ENCODE measurements at regions not wholly inside any gene's neighbourhood (a gene's known extent, or its start where the extent isn't known, plus 50 kb on each side); places are given as distances from the start of the nearest gene placed in this dataset.

DNA sequence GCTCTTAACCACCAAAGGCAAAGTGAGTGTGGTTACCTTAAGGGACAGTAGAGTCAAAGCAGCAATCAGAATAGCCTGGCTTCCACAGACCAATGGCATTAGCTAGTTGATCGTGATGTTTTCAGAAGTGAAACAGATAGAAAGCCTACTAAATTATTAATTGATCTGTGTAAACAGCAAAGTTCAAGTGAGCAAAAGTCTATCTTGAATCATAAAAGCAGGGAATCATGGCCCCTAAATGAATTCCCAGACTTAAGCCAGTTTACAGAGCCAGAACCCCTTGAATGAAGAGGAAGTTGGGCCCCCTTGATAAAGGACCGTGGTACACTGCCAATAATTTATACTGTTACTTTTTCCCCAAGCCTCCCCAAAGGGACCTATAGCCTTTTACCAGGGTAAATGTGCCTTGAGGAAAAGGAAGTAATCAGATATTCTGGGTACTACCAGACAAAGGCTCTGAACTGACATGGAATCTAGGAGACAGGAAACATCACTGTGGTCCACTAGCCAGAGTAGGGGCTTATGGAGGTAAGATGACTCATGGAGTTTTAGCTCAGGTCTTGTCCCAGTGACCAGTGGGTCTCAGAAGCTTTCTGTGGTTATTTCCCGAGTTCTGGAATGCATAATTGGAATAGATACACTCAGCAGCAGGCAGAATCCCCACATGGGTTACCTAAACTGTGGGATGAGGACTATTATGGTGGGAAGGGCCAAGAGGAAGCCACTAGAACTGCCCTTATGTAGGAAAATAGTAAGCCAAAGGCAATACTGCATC lies 317.5 kb downstream of the CD83 start:
- BruUV-seq (replicated peaks): no TSS peak
- Histone ChIP-seq H3K27me3 (ENCODE audit: insufficient read depth, low read length) (no peaks in the 10 kb centered on the region), H3K9ac (ENCODE audit: low read length) (no peak overlapping the region), H3K9me2 (ENCODE audit: insufficient read depth) (no peaks in the 10 kb centered on the region), H3K4me2 (ENCODE audit: low read length) (no peak overlapping the region), H3K36me3 (ENCODE audit: control insufficient read depth in 1 of 2, insufficient read depth in 2 of 2, low read length in 2 of 2) (no peaks in the 10 kb centered on the region), H3K9me3 (ENCODE audit: control insufficient read depth in 1 of 2, insufficient read depth in 1 of 2, low read depth in 1 of 2, low read length in 2 of 2) (no peaks in the 10 kb centered on the region), H4K20me1 (ENCODE audit: insufficient read depth) (no peaks in the 10 kb centered on the region), H3K27ac (ENCODE audit: low read depth, low read length) (no peak overlapping the region), H3K4me3 (replicated peaks in 1 of 2; ENCODE audit: low read depth in 1 of 2, low read length in 2 of 2) (no peak overlapping the region), H2AFZ (ENCODE audit: low read depth, low read length, poor library complexity, severe bottlenecking) (no peak overlapping the region), H3K79me2 (ENCODE audit: insufficient read depth, low read length) (no peaks in the 10 kb centered on the region), H3K4me1 (ENCODE audit: control insufficient read depth in 1 of 2, insufficient read depth in 2 of 2, low read length in 2 of 2) (no peaks in the 10 kb centered on the region)
- ChIA-PET CTCF (no interaction called here), RAD21 (ENCODE audit: low non-redundant PET in 1 of 2, low total read pairs in 2 of 2, uncharacterized antibody in 2 of 2, unreplicated experiment in 2 of 2) (no interaction called here), POLR2A (no interaction called here)
- TF ChIP-seq EZH2 (IDR thresholded peaks at IDR 0.05) (no peak), SP1 (IDR thresholded peaks at IDR 0.05; ENCODE audit: low read depth) (no peak), FOSL1 (IDR thresholded peaks at IDR 0.05; ENCODE audit: low read depth) (no peak), ELF1 (IDR thresholded peaks at IDR 0.05; ENCODE audit: borderline replicate concordance, low read depth) (no peak)
- TF ChIP-seq, protein P1, sequence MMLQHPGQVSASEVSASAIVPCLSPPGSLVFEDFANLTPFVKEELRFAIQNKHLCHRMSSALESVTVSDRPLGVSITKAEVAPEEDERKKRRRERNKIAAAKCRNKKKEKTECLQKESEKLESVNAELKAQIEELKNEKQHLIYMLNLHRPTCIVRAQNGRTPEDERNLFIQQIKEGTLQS (IDR thresholded peaks at IDR 0.05): no peak
- DNase-seq (ENCODE audit: low read depth, low spot score) (no peak), ATAC-seq (no peak)
- intact Hi-C loops (cut with micrococcal nuclease): no loop called here

DNA sequence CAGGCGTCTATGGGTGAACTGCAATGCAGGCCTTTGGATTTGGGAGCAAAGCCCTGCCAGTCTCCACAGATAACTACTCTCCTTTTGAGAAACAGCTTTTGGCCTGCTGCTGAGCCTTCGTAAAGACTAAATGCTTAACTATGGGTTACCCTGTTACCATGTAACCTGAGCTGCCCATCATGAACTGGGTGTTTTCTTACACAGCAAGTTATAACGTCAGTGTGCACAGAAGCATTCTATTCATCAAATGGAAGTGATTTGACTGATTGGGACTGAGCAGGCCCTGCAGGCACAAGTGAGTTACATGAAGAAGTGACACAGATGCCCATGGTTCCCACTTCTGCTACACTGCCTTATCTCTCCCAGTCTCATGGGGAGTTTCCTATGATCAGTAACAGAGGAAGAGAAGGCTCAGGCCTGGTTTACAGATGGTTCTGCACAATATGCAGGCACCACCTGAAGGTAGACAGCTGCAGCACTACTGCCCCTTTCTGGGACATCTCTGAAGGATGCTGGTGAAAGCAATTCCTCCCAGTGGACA lies 319.1 kb downstream of the CD83 start:
- no peaks in the 10 kb centered on the region for H3K9me2 ChIP-seq (ENCODE audit: insufficient read depth)
- RAD21 ChIA-PET (ENCODE audit: low non-redundant PET in 1 of 2, low total read pairs in 2 of 2, uncharacterized antibody in 2 of 2, unreplicated experiment in 2 of 2): no interaction called here
- CTCF ChIA-PET: no interaction called here
- no peak for TF ChIP-seq POLR2A (IDR thresholded peaks at IDR 0.05; ENCODE audit: borderline replicate concordance, extremely low read depth, insufficient read depth, insufficient read length)
- TF ChIP-seq, protein P2, sequence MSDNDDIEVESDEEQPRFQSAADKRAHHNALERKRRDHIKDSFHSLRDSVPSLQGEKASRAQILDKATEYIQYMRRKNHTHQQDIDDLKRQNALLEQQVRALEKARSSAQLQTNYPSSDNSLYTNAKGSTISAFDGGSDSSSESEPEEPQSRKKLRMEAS (IDR thresholded peaks at IDR 0.05): no peak
- TF ChIP-seq, protein P3, sequence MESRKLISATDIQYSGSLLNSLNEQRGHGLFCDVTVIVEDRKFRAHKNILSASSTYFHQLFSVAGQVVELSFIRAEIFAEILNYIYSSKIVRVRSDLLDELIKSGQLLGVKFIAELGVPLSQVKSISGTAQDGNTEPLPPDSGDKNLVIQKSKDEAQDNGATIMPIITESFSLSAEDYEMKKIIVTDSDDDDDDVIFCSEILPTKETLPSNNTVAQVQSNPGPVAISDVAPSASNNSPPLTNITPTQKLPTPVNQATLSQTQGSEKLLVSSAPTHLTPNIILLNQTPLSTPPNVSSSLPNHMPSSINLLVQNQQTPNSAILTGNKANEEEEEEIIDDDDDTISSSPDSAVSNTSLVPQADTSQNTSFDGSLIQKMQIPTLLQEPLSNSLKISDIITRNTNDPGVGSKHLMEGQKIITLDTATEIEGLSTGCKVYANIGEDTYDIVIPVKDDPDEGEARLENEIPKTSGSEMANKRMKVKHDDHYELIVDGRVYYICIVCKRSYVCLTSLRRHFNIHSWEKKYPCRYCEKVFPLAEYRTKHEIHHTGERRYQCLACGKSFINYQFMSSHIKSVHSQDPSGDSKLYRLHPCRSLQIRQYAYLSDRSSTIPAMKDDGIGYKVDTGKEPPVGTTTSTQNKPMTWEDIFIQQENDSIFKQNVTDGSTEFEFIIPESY (IDR thresholded peaks at IDR 0.05; ENCODE audit: extremely low read depth, insufficient replicate concordance, low read length): no peak
- TF ChIP-seq SRF (IDR thresholded peaks at IDR 0.05; ENCODE audit: low read depth): no peak
- no peak for TF ChIP-seq SIN3A (IDR thresholded peaks at IDR 0.05; ENCODE audit: low read depth)
- TF ChIP-seq, protein P4, sequence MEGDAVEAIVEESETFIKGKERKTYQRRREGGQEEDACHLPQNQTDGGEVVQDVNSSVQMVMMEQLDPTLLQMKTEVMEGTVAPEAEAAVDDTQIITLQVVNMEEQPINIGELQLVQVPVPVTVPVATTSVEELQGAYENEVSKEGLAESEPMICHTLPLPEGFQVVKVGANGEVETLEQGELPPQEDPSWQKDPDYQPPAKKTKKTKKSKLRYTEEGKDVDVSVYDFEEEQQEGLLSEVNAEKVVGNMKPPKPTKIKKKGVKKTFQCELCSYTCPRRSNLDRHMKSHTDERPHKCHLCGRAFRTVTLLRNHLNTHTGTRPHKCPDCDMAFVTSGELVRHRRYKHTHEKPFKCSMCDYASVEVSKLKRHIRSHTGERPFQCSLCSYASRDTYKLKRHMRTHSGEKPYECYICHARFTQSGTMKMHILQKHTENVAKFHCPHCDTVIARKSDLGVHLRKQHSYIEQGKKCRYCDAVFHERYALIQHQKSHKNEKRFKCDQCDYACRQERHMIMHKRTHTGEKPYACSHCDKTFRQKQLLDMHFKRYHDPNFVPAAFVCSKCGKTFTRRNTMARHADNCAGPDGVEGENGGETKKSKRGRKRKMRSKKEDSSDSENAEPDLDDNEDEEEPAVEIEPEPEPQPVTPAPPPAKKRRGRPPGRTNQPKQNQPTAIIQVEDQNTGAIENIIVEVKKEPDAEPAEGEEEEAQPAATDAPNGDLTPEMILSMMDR (IDR thresholded peaks at IDR 0.05 in 2 of 3, conservative IDR thresholded peaks at IDR 0.05 in 1 of 3; ENCODE audit: borderline replicate concordance in 1 of 3, insufficient read depth in 1 of 3, low read depth in 2 of 3, low read length in 2 of 3): no peak
- TF ChIP-seq YY1 (IDR thresholded peaks at IDR 0.05; ENCODE audit: extremely low read depth, insufficient replicate concordance, low read depth, low read length): no peak
- TF ChIP-seq, protein P1 (IDR thresholded peaks at IDR 0.05): no peak

More for the DNA sequence above, 319.1 kb downstream of the CD83 start:
- H3K27ac ChIP-seq (ENCODE audit: low read depth, low read length): no peak overlapping the region
- H3K4me2 ChIP-seq (ENCODE audit: low read length): no peak overlapping the region
- ATAC-seq: no peak
- H3K27me3 ChIP-seq (ENCODE audit: insufficient read depth, low read length): no peaks in the 10 kb centered on the region
- no peaks in the 10 kb centered on the region for H4K20me1 ChIP-seq (ENCODE audit: insufficient read depth)
- POLR2A ChIA-PET: no interaction called here
- H3K9ac ChIP-seq (ENCODE audit: low read length): no peak overlapping the region
- H2AFZ ChIP-seq (ENCODE audit: low read depth, low read length, poor library complexity, severe bottlenecking): no peak overlapping the region
- intact Hi-C loops (cut with micrococcal nuclease): no loop called here
- no peaks in the 10 kb centered on the region for H3K4me1 ChIP-seq (ENCODE audit: control insufficient read depth in 1 of 2, insufficient read depth in 2 of 2, low read length in 2 of 2)
- no peaks in the 10 kb centered on the region for H3K36me3 ChIP-seq (ENCODE audit: control insufficient read depth in 1 of 2, insufficient read depth in 2 of 2, low read length in 2 of 2)
- no peaks in the 10 kb centered on the region for H3K9me3 ChIP-seq (ENCODE audit: control insufficient read depth in 1 of 2, insufficient read depth in 1 of 2, low read depth in 1 of 2, low read length in 2 of 2)
- H3K79me2 ChIP-seq (ENCODE audit: insufficient read depth, low read length): no peaks in the 10 kb centered on the region
- H3K4me3 ChIP-seq (replicated peaks in 1 of 2; ENCODE audit: low read depth in 1 of 2, low read length in 2 of 2): no peak overlapping the region
- DNase-seq (ENCODE audit: low read depth, low spot score): no peak
- BruUV-seq (replicated peaks): no TSS peak

Measured in HCT116 (cell line).